ENCODE measurements at regions not wholly inside any gene's neighbourhood (a gene's known extent, or its start where the extent isn't known, plus 50 kb on each side); places are given as distances from the start of the nearest gene placed in this dataset.

GRCh38 chr21:19566975-19567374 lies 1163.4 kb upstream of the TMPRSS15 start:
- no peak for TF ChIP-seq CTCF (IDR thresholded peaks at IDR 0.05; ENCODE audit: insufficient read depth, low read length, poor library complexity, severe bottlenecking)
- no peak overlapping the region for H3K4me3 ChIP-seq (replicated peaks; ENCODE audit: low read depth, low read length)
- no peaks in the 10 kb centered on the region for H3K36me3 ChIP-seq (ENCODE audit: control insufficient read depth, insufficient read depth, low read length)
- no peak for DNase-seq (ENCODE audit: extremely low read depth, insufficient read length)
- H3K27me3 ChIP-seq (replicated peaks; ENCODE audit: control insufficient read depth, insufficient read depth, low read length), result no peaks in the 10 kb centered on the region

- no peak for DNase-seq (ENCODE audit: extremely low read depth, insufficient read length)
- Histone ChIP-seq H3K36me3 (ENCODE audit: control insufficient read depth, insufficient read depth, low read length) (no peaks in the 10 kb centered on the region), H3K4me3 (replicated peaks; ENCODE audit: low read depth, low read length) (no peak overlapping the region), H3K27me3 (replicated peaks; ENCODE audit: control insufficient read depth, insufficient read depth, low read length) (no peaks in the 10 kb centered on the region)
- no peak for TF ChIP-seq CTCF (IDR thresholded peaks at IDR 0.05; ENCODE audit: insufficient read depth, low read length, poor library complexity, severe bottlenecking)
Measured at GRCh38 chr21:19577381-19577780, 1173.8 kb upstream of the TMPRSS15 start.

DNA sequence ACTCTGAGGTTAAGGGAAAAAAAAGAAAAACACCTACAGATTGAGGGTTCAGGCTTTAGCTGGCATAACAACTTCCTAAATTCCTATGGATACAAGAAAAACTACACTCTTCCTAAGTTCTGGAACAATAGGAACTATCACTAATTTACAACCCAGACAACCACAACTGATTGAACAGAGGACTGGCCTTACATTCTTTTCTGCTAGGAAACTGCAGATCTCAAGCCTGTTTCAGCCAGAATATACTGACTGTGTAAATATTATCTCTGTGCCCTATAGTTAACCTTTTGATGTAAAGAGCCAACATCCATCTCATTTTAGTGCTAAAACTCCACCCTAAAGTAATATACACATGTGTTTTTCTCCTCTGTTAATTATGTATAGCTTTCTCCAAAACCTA lies 1186.5 kb upstream of the TMPRSS15 start:
- Histone ChIP-seq H3K27me3 (replicated peaks; ENCODE audit: control insufficient read depth, insufficient read depth, low read length) (no peaks in the 10 kb centered on the region), H3K36me3 (ENCODE audit: control insufficient read depth, insufficient read depth, low read length) (no peaks in the 10 kb centered on the region), H3K4me3 (replicated peaks; ENCODE audit: low read depth, low read length) (no peak overlapping the region)
- DNase-seq (ENCODE audit: extremely low read depth, insufficient read length), result no peak
- no peak for TF ChIP-seq CTCF (IDR thresholded peaks at IDR 0.05; ENCODE audit: insufficient read depth, low read length, poor library complexity, severe bottlenecking)

- DNase-seq (ENCODE audit: extremely low read depth, insufficient read length), result no peak
Measured at GRCh38 chr21:19603011-19603593, 1199.5 kb upstream of the TMPRSS15 start.

GRCh38 chr21:19608101-19608621 lies 1204.6 kb upstream of the TMPRSS15 start:
- Histone ChIP-seq H3K36me3 (ENCODE audit: control insufficient read depth, insufficient read depth, low read length) (no peaks in the 10 kb centered on the region), H3K27me3 (replicated peaks; ENCODE audit: control insufficient read depth, insufficient read depth, low read length) (no peaks in the 10 kb centered on the region), H3K4me3 (replicated peaks; ENCODE audit: low read depth, low read length) (no peak overlapping the region)
- no peak for DNase-seq (ENCODE audit: extremely low read depth, insufficient read length)
- no peak for TF ChIP-seq CTCF (IDR thresholded peaks at IDR 0.05; ENCODE audit: insufficient read depth, low read length, poor library complexity, severe bottlenecking)

More at GRCh38 chr21:19603011-19603593, 1199.5 kb upstream of the TMPRSS15 start:
- Histone ChIP-seq H3K27me3 (replicated peaks; ENCODE audit: control insufficient read depth, insufficient read depth, low read length) (no peaks in the 10 kb centered on the region), H3K36me3 (ENCODE audit: control insufficient read depth, insufficient read depth, low read length) (no peaks in the 10 kb centered on the region), H3K4me3 (replicated peaks; ENCODE audit: low read depth, low read length) (no peak overlapping the region)
- no peak for TF ChIP-seq CTCF (IDR thresholded peaks at IDR 0.05; ENCODE audit: insufficient read depth, low read length, poor library complexity, severe bottlenecking)

DNA sequence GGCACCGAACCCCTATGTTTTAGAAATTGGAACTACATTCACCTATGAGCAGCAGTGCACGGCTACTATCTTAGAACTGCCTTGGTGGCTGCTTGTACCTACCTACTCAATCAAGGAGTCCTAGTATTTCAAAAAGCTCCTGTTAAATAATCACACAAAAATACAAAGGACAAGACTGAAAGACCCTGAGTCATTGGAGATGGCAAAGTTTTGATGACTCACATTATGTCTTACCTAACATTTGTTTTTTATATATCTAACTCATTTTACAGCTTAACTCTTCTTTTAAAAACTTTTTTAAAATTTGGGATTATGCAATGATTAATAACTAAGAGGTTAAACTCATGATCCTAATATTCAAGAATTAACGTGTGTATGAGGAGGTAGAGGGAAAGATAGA lies 1206.0 kb upstream of the TMPRSS15 start:
- no peaks in the 10 kb centered on the region for H3K36me3 ChIP-seq (ENCODE audit: control insufficient read depth, insufficient read depth, low read length)
- no peak for TF ChIP-seq CTCF (IDR thresholded peaks at IDR 0.05; ENCODE audit: insufficient read depth, low read length, poor library complexity, severe bottlenecking)
- DNase-seq (ENCODE audit: extremely low read depth, insufficient read length), result no peak
- no peak overlapping the region for H3K4me3 ChIP-seq (replicated peaks; ENCODE audit: low read depth, low read length)
- H3K27me3 ChIP-seq (replicated peaks; ENCODE audit: control insufficient read depth, insufficient read depth, low read length), result no peaks in the 10 kb centered on the region

All from GM06990 (cell line).